ENCODE measurements at regions not wholly inside any gene's neighbourhood (a gene's known extent, or its start where the extent isn't known, plus 50 kb on each side); places are given as distances from the start of the nearest gene placed in this dataset.

DNA sequence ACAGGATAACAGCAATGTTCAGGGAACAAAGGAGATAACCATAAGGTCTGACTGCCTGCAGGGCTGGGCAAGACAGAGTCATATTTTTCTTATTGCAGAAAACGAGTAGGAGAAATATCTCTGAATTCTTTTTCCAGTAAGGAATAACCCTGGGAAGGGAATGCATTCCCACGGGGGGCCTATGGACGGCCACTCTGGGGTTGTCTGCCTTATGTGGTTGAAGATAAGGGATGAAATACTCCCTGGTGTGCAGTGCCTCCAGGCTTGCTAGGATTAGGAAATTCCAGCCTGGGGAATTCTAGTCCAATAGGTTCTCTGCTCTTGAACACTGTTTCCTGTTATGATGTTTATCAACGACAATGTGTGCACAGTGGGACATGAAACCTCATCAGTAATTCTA lies 185.3 kb upstream of the HSFY2 start:
- Histone ChIP-seq H3K27me3 (ENCODE audit: control insufficient read depth, insufficient read depth, low read length) (no peaks in the 10 kb centered on the region), H3K4me3 (ENCODE audit: low read depth, low read length) (no peak overlapping the region), H3K27ac (ENCODE audit: low read depth, low read length) (no peak overlapping the region), H3K9me3 (ENCODE audit: control insufficient read depth, insufficient read depth, low read length) (no peaks in the 10 kb centered on the region)
- no peak for DNase-seq (ENCODE audit: low read depth, low spot score)
- CTCF ChIA-PET = no interaction called here
- POLR2A ChIA-PET = no interaction called here
- TF ChIP-seq, protein P1, sequence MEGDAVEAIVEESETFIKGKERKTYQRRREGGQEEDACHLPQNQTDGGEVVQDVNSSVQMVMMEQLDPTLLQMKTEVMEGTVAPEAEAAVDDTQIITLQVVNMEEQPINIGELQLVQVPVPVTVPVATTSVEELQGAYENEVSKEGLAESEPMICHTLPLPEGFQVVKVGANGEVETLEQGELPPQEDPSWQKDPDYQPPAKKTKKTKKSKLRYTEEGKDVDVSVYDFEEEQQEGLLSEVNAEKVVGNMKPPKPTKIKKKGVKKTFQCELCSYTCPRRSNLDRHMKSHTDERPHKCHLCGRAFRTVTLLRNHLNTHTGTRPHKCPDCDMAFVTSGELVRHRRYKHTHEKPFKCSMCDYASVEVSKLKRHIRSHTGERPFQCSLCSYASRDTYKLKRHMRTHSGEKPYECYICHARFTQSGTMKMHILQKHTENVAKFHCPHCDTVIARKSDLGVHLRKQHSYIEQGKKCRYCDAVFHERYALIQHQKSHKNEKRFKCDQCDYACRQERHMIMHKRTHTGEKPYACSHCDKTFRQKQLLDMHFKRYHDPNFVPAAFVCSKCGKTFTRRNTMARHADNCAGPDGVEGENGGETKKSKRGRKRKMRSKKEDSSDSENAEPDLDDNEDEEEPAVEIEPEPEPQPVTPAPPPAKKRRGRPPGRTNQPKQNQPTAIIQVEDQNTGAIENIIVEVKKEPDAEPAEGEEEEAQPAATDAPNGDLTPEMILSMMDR (IDR thresholded peaks at IDR 0.05; ENCODE audit: low read depth, low read length) = no peak

- no peak for DNase-seq (ENCODE audit: low read depth, low spot score)
- H3K9me3 ChIP-seq (ENCODE audit: control insufficient read depth, insufficient read depth, low read length) = no peaks in the 10 kb centered on the region
- no peak overlapping the region for H3K4me3 ChIP-seq (ENCODE audit: low read depth, low read length)
- POLR2A ChIA-PET = no interaction called here
- CTCF ChIA-PET = no interaction called here
- H3K27me3 ChIP-seq (ENCODE audit: control insufficient read depth, insufficient read depth, low read length) = no peaks in the 10 kb centered on the region
- TF ChIP-seq, protein P1 (IDR thresholded peaks at IDR 0.05; ENCODE audit: low read depth, low read length) = peak; percentile 27
- no peak overlapping the region for H3K27ac ChIP-seq (ENCODE audit: low read depth, low read length)
Observed at GRCh38 chrY:18951657-18952435, 178.3 kb upstream of the HSFY2 start.

GRCh38 chrY:18951019-18951418 lies 177.5 kb upstream of the HSFY2 start:
- ChIA-PET POLR2A (no interaction called here), CTCF (interaction anchor here (0.7 kb wide), 1 partner anchor 30 kb away, joined by 3 read pairs; no protein-coding TSS in a partner anchor)
- Histone ChIP-seq H3K27ac (ENCODE audit: low read depth, low read length) (no peak overlapping the region), H3K4me3 (ENCODE audit: low read depth, low read length) (no peak overlapping the region), H3K27me3 (ENCODE audit: control insufficient read depth, insufficient read depth, low read length) (no peaks in the 10 kb centered on the region), H3K9me3 (ENCODE audit: control insufficient read depth, insufficient read depth, low read length) (no peaks in the 10 kb centered on the region)
- no peak for DNase-seq (ENCODE audit: low read depth, low spot score)
- TF ChIP-seq, protein P1 (IDR thresholded peaks at IDR 0.05; ENCODE audit: low read depth, low read length) = no peak

GRCh38 chrY:18936831-18937230 lies 163.3 kb upstream of the HSFY2 start:
- CTCF ChIA-PET = no interaction called here
- no peak for DNase-seq (ENCODE audit: low read depth, low spot score)
- TF ChIP-seq, protein P1 (IDR thresholded peaks at IDR 0.05; ENCODE audit: low read depth, low read length) = no peak
- no peaks in the 10 kb centered on the region for H3K9me3 ChIP-seq (ENCODE audit: control insufficient read depth, insufficient read depth, low read length)
- POLR2A ChIA-PET = no interaction called here
- H3K4me3 ChIP-seq (ENCODE audit: low read depth, low read length) = no peak overlapping the region
- H3K27me3 ChIP-seq (ENCODE audit: control insufficient read depth, insufficient read depth, low read length) = no peaks in the 10 kb centered on the region
- no peak overlapping the region for H3K27ac ChIP-seq (ENCODE audit: low read depth, low read length)

DNA sequence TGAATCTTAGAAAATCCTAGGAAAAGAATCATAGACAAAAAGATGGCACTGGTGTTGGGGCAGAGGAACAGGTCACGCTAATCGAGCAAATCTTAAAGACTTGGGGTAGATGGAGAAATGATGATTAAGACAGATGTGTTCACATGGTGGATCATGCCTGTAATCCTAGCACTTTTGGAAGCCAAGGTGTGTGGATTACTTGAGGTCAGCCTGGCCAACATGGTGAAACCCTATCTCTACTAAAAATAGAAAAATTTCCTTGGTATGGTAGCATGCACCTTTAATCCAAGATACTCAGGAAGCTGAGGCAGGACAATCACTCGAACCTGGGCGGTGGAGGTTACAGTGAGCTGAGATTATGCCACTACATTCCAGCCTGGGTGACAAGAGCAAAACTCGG lies 145.7 kb upstream of the HSFY2 start:
- Histone ChIP-seq H3K27ac (ENCODE audit: low read depth, low read length) (no peak overlapping the region), H3K27me3 (ENCODE audit: control insufficient read depth, insufficient read depth, low read length) (no peaks in the 10 kb centered on the region), H3K4me3 (ENCODE audit: low read depth, low read length) (no peak overlapping the region), H3K9me3 (ENCODE audit: control insufficient read depth, insufficient read depth, low read length) (no peaks in the 10 kb centered on the region)
- TF ChIP-seq, protein P1 (IDR thresholded peaks at IDR 0.05; ENCODE audit: low read depth, low read length) = no peak
- POLR2A ChIA-PET = no interaction called here
- CTCF ChIA-PET = no interaction called here
- no peak for DNase-seq (ENCODE audit: low read depth, low spot score)

All from AG04450 (cell line).